Urinary bladder (tissue), 3 donors: ENCODE measurements at regions not wholly inside any gene's neighbourhood (a gene's known extent, or its start where the extent isn't known, plus 50 kb on each side); places are given as distances from the start of the nearest gene placed in this dataset.
"Not testable (repeated sequence)": the region's sequence is repeated elsewhere in the genome, so short reads cannot be mapped to it uniquely, and the experiment has no call there.

Source experiments
- DNase-seq: peaks from one replicate; pipeline ENCODE4 v3.0.0-alpha.2; 2015; ENCODE audit errors: extremely low spot score
- H3K27ac ChIP-seq: one replicate; pipeline ENCODE4 v1.5.1; 2013; ENCODE audit warnings: low read depth, mild to moderate bottlenecking, moderate library complexity
- H3K36me3 ChIP-seq: one replicate; pipeline ENCODE4 v1.6.1; 2013; ENCODE audit warnings: mild to moderate bottlenecking, moderate library complexity; ENCODE audit not compliant: insufficient read depth
- H3K4me1 ChIP-seq: one replicate; pipeline ENCODE4 v1.6.1; 2013; ENCODE audit warnings: mild to moderate bottlenecking, moderate library complexity; ENCODE audit not compliant: insufficient read depth
- H3K4me3 ChIP-seq: one replicate; pipeline ENCODE4 v1.5.1; 2013; ENCODE audit warnings: low read depth, low read length
- WGBS: extraction: QIAGEN DNeasy Blood & Tissue Kit; methylation state at CpG from one replicate; pipeline ENCODE4 v1.1.7; 2013; 5-methylcytosine and 5-hydroxymethylcytosine counted together
- donor health status: healthy with polysubstance abuse.
- donor health status: healthy.

DNA sequence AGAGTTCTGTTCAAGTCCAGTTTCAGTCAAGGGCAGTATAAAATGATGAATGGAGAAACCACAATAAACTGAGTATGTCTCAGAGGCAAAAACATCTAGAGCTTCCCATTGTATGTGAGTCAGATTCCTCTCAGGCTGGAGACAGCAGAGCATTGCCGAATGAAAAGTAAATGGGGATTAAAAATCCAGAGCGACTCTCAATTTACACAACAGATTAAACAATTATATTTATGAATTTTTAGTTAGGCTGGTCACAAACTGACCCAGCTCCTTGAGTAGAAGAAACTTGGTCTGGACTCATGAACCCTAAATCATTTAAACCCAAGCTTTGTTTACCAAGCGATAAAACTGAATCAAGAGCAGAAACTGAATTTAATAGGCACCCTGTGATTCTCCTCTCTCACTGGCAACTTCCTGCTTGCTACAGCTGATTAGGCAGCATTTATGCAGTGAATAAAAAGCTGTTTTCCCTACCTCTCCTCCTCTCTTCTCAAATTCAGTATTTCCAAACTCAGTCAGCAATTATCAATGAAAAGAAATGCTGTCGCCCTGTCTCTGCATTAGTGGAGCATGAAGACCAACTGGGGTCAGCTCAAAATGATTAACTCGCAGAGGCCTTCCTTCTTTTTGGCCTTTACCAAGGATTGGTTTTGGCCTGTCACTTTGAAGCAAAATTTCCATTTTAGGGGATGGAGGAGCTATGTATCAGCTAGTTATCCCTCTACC lies 568.0 kb downstream of the PDHA2 start:
- Histone ChIP-seq H3K27ac (no peak overlapping the region), H3K36me3 (no peaks in the 10 kb centered on the region), H3K4me3 (no peak overlapping the region), H3K4me1 (no peaks in the 10 kb centered on the region)
- DNase-seq, result no peak
- 54% methylated on average over 5 of the region's 5 CpGs for WGBS

DNA sequence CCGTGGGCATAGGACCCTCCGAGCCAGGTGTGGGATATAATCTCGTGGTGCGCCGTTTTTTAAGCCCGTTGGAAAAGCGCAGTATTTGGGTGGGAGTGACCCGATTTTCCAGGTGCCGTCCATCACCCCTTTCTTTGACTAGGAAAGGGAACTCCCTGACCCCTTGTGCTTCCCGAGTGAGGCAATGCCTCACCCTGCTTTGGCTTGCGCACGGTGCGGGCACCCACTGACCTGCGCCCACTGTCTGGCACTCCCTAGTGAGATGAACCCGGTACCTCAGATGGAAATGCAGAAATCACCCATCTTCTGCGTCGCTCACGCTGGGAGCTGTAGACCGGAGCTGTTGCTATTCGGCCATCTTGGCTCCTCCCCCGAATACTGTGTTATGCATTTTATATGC lies 575.0 kb downstream of the PDHA2 start:
- H3K4me3 ChIP-seq, H3K36me3 ChIP-seq, H3K27ac ChIP-seq, DNase-seq, H3K4me1 ChIP-seq: not testable (repeated sequence)
- WGBS, result 92% methylated on average over 21 of the region's 21 CpGs

DNA sequence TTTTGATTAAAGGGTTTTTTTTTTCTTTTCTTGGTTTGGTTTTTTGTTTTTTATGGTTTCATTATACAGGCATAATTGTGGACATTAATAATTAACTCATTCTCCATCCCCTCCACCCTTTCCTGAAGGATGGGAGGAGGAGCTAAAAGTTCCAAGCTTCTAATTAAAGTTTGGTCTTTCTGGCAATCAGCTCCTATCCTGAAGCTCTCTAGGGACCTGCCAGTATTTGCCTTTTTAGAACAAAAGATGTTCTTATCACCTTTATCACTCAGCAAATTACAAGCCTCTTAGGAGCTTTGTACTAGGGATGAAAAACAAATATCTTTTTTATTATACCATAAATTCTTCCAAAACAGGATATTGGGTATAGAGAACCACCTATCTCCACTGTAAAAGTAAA lies 589.8 kb downstream of the PDHA2 start:
- Histone ChIP-seq H3K27ac (no peak overlapping the region), H3K36me3 (no peaks in the 10 kb centered on the region), H3K4me3 (no peak overlapping the region), H3K4me1 (no peaks in the 10 kb centered on the region)
- no peak for DNase-seq

DNA sequence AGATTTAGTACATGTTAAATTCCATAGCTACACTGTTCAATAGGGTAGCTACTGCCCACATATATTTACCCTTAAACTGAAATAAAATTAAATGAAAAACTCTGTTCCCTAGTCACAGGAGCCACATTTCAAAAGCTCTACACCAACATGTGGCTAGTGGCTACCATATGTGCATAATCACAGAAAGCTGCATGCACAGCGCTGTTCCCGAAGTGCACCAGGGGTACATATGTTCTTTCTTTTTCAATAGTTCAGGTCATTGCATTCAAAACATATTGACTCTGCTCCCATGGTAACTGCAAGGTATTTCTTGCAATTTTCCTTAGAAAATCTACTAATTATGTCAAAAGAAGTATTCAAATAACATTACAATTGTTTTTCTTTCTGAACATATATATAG lies 591.2 kb downstream of the PDHA2 start:
- H3K4me3 ChIP-seq, result no peak overlapping the region
- no peak overlapping the region for H3K27ac ChIP-seq
- H3K36me3 ChIP-seq, result no peaks in the 10 kb centered on the region
- WGBS, result 98% methylated on average over 2 of the region's 2 CpGs
- no peak for DNase-seq
- H3K4me1 ChIP-seq, result no peaks in the 10 kb centered on the region

DNA sequence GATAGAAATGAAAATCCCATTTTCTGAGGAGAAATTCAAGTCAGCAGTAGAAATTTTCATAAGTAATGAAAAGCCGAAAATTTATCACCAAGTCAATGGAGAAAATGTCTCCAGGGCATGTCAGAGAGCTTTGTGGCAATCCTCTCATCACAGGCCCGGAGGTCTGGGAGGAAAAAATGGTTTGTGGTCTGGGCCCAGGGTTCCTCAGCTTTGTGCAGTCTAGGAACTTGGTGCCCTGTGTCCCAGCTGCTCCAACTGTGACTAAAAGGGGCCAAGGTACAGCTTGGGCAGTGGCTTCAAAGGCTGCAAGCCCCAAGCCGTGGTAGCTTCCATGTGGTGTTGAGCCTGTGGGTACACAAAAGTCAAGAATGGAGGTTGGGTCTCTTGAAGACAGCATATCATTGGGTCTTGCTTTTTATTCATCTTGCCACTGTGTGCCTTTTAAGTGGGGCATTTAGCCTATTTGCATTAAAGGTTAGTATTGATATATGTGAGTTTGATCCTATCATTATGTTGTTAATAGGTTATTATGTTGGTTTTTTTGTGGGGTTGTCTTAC lies 608.5 kb downstream of the PDHA2 start:
- WGBS, result 63% methylated on average over 3 of the region's 3 CpGs
- Histone ChIP-seq H3K4me3 (no peak overlapping the region), H3K4me1 (no peaks in the 10 kb centered on the region), H3K36me3 (no peaks in the 10 kb centered on the region), H3K27ac (no peak overlapping the region)
- no peak for DNase-seq

DNA sequence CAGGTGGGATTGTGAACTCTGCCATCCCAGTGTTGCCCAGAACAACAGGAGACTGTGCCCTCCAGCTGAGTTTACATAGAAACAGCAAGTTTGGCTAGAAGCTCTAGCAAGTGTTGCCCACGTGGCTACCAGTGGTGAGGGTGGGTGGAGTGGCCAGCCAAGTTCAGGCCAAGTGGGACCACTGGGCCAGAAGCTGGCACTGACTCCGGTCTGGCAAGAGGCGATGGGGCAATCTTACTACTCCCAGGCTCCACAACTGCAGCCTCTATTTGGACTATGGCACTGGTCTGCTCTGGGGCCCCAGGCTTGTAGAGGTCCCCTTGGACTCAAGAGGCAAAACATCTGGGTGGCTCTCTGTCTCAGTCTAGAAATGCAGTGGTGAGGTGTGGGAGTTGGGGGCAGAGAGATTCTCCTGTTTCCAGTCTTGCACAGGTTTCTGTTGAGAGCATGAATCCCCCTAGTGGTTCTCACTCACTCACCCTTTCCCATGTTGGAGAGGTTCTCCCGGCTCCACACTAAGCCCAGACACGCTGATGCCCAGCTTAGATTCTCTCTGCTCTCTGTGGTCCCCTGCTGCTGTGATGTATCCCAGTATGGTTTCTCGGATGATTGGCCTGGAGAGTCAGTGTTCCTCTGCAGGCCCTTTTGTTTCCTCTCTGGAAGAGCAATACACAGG lies 615.3 kb downstream of the PDHA2 start:
- 87% methylated on average over 6 of the region's 6 CpGs for WGBS
- no peaks in the 10 kb centered on the region for H3K4me1 ChIP-seq
- H3K27ac ChIP-seq, result no peak overlapping the region
- H3K4me3 ChIP-seq, result no peak overlapping the region
- H3K36me3 ChIP-seq, result no peaks in the 10 kb centered on the region
- DNase-seq, result no peak

DNA sequence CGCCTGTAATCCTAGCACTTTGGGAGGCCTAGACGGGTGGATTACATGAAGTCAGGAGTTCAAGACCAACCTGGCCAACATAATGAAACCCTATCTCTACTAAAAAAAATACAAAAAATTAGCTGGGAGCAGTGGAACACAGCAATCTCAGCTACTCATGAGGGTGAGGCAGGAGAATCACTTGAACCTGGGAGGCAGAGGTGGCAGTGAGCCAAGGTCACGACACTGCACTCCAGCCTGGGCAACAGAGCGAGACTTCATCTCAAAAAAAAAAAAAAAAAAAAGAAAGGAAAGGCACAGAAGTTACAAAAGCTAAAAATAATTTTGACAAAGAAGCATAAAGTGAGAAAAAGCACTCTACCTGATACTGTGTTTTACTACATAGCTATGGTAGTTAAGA lies 618.1 kb downstream of the PDHA2 start:
- H3K4me1 ChIP-seq, H3K4me3 ChIP-seq, DNase-seq, H3K27ac ChIP-seq, H3K36me3 ChIP-seq: not testable (repeated sequence)
- WGBS, result 87% methylated on average over 4 of the region's 4 CpGs

DNA sequence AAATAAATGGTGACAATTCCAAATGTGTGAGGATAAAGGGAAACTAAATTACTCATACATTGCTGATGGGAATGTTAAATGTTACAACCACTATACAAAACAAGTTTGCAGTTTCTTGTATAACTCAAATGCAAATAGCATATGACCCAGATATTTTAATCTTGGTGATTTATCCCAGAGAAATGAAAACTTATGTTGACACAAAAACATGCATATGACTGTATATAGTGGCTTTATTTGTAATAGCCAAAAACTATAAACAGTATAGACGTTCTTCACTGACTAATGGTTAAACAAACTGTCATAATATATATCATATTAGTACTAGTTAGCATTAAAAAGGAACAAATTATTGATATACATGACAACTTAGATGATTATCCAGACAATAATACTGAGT lies 619.2 kb downstream of the PDHA2 start:
- H3K4me3 ChIP-seq, result no peak overlapping the region
- 34% methylated on average over 1 of the region's 1 CpG for WGBS
- H3K4me1 ChIP-seq, result no peaks in the 10 kb centered on the region
- no peaks in the 10 kb centered on the region for H3K36me3 ChIP-seq
- DNase-seq, result no peak
- no peak overlapping the region for H3K27ac ChIP-seq

DNA sequence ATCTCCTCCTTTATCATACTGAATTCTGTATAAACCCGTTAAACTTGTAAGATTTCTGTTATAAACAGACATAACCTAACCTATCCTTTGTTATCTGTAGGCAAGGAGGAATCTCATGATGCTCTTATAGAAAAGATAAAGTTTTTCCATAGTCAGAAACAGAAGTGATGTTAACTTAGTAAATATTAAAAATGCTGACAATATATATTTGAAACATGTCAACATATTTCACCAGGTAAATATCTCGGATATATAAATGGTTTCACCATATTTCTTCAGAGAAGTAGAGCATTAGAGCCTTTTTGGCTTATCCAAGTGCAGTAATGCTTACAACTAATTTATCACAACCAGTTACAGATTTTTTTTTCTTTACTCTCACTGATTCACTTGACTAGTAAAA lies 625.9 kb downstream of the PDHA2 start:
- Histone ChIP-seq H3K36me3 (no peaks in the 10 kb centered on the region), H3K4me1 (no peaks in the 10 kb centered on the region), H3K27ac (no peak overlapping the region), H3K4me3 (no peak overlapping the region)
- 66% methylated on average over 2 of the region's 2 CpGs for WGBS
- DNase-seq, result no peak

DNA sequence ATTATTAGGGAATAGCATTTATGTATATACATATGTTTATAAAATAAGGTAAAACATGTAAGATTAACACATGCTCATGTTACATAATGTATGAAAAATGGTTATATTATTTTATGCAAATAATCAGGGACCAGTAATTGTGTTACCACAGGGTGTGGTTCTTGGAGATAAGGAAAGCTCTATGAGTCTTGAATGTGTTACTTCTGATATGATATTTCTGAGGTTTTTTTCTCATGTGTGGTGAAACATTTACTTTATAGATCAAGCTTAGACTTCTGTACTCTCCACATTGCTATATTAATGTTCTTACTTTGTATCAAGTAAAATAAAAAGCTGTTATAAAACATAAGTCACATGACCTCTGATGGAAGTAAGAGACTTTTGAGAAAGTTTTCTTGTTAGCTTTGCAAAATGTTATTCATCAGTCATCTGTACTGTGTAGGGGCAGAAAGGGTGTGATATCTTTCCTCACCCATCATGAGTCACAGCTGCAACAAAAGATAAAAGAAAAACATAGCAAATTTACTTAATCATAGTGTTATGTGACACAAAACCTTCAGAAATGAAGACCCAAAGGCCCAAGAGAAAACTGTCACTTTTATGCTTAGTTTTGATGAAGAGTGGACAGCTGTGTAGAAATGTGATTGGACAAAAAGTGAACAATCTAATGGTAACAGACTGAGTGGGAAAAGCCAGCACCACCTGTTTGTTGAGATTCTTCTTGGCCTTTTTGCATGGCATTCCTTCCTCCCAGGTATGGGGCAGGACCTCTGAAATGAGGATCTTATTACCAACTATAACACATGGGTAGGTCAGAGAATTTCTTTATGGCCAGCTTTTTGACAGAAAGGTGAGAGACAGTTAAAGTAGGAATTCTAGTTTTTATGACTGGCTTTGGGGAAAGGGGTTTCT lies 632.3 kb downstream of the PDHA2 start:
- H3K36me3 ChIP-seq, result no peaks in the 10 kb centered on the region
- DNase-seq, result no peak
- H3K27ac ChIP-seq, result no peak overlapping the region
- H3K4me1 ChIP-seq, result no peaks in the 10 kb centered on the region
- H3K4me3 ChIP-seq, result no peak overlapping the region

DNA sequence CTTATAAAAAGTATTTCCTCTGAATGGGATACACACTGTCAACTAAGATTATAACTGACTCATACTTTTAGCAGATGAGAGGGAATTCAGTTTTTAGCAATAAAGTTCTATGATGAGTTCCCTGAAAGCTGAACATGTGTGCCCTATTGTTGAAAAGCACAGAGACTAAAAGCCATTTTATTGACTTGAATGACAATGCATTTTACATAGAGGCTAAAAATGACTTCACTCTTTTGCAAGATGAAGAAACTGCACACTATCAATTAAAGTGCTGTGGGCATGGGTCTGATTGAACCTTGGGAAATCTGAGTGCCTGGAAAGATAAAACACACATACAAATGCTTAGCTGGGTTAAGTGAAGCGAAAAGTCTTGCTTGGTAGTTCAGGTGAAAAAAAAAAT lies 633.4 kb downstream of the PDHA2 start:
- H3K4me3 ChIP-seq, result no peak overlapping the region
- no peak overlapping the region for H3K27ac ChIP-seq
- 77% methylated on average over 1 of the region's 1 CpG for WGBS
- no peaks in the 10 kb centered on the region for H3K36me3 ChIP-seq
- DNase-seq, result no peak
- no peaks in the 10 kb centered on the region for H3K4me1 ChIP-seq

DNA sequence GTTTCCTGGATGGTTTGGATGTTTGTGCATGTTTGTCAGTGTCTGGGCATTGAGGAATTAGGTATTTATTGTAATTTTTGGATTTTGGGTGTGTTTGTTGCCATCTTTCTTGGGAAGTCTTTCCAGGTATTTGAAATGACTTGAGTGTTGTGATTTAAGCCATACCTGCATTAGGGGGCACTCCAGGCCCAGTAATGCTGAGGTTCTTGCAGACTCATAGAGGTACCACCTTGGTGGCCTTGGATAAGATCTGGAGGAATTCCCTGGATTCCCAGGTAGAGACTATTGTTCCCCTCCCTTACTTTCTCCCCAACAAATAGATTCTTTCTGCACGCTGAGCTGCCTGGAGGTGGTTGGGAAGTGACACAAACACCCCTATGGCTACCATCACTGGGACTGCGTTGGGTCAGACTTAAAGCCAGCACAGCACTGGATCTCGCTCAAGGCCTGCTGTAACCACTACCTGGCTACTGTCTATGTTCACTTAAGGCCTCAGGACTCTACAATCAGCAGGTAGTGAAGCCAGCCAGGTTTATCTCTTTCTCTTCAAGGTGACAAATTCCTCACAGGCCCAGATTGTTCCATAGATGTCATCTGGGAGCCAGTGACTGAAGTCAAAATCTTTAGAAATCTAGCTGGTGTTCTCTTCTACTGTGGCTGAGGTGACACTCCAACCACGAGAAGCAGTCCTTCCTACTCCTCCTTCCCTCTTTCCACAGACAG lies 643.6 kb downstream of the PDHA2 start:
- Histone ChIP-seq H3K36me3 (no peaks in the 10 kb centered on the region), H3K4me3 (no peak overlapping the region), H3K27ac (no peak overlapping the region), H3K4me1 (no peaks in the 10 kb centered on the region)
- DNase-seq, result no peak
- 69% methylated on average over 4 of the region's 4 CpGs for WGBS

DNA sequence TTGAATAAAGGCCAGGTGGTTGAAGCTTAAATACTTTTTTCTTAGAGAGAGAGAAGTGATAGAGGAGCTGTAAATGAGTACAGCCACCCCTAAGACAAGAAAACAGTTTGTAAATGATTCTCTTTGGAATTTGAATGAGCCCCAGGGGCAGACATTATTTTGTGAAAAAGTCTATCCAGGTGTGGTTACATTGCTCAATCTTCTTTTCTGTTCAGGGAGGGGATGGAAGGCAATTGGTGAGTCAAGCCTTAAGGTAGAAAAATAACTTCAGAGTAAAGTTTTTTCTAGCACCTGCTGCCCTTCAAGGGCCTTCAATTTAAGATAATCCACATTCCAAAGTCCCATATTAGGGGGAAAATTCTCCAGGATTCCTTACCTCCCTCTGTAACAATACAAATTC lies 646.7 kb downstream of the PDHA2 start:
- H3K27ac ChIP-seq, result no peak overlapping the region
- H3K4me1 ChIP-seq, result no peaks in the 10 kb centered on the region
- DNase-seq, result no peak
- H3K36me3 ChIP-seq, result no peaks in the 10 kb centered on the region
- no peak overlapping the region for H3K4me3 ChIP-seq
